ENCODE measurements at regions not wholly inside any gene's neighbourhood (a gene's known extent, or its start where the extent isn't known, plus 50 kb on each side); places are given as distances from the start of the nearest gene placed in this dataset.
A peak's percentile ranks its signal among the peaks of the same experiment; 100 is the strongest.
"Not testable (repeated sequence)": the region's sequence is repeated elsewhere in the genome, so short reads cannot be mapped to it uniquely, and the experiment has no call there.

DNA sequence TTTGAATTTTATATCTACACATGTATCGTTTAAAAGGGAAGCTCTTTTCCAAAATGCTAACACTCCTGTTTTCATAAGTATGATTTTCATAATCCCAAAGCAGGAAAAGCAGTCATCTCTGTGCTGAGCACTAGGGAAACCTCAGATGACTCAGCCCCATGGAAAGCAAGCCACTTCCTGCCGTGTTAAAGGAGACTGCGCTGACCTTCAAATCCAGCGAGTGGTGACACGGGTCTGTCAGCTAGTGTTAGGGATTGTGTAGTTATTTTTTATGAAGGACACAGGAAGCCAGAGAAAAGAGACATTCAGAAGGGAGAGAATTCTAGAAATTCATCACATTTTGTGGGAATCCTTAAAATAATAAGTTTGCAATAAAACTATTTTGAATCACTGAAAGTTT lies 57.0 kb upstream of the CD93 start:
- FAIRE-seq (peak; percentile 27), DNase-seq (ENCODE audit: insufficient read length, low spot score) (peak; percentile 74)
- no peak for TF ChIP-seq POLR2A (IDR thresholded peaks at IDR 0.05; ENCODE audit: low read depth, low read length)

DNA sequence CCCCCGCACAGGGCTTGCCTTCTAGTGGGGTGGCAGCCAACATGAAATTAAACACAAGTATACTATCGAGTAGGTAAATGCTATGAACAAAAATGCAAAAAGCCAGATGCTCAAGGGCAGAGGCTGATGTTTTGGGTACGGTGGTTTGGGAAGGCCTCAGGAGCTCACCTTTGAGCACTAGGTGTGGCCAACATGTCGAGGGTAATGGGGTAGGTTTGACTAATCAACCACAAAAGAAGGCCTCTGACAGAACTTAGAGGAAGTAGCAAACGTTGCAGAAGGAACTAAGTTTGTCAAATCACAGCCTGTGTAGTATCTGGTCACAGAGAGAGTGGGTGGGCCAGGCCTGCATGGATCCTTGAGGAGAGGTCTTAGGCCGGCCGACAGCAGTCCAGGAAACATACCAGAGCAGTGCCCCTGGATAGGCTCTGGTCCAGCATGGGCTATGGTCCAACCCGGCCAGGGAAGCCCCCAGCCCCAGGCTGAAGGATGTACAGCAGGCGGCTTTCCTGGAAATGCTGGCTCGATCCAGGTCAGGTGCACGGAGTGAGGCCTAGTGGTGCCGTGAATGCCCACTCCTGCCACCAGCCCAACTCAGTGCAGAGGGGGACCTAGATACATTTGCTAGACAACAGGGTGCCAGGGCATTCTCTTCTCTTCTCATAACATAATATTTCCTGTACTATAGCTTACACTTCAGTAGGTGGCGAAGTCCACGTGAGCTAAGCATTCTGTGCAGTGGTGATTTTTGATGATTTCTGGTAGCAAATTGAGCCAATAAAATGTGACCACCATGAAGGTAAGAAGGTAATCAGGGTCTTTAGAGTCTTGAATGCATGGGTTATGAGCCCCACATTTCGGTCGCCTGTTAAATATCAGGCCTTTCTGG lies 56.3 kb upstream of the CD93 start:
- DNase-seq (ENCODE audit: insufficient read length, low spot score): no peak
- FAIRE-seq: no peak
- TF ChIP-seq POLR2A (IDR thresholded peaks at IDR 0.05; ENCODE audit: low read depth, low read length): no peak

DNA sequence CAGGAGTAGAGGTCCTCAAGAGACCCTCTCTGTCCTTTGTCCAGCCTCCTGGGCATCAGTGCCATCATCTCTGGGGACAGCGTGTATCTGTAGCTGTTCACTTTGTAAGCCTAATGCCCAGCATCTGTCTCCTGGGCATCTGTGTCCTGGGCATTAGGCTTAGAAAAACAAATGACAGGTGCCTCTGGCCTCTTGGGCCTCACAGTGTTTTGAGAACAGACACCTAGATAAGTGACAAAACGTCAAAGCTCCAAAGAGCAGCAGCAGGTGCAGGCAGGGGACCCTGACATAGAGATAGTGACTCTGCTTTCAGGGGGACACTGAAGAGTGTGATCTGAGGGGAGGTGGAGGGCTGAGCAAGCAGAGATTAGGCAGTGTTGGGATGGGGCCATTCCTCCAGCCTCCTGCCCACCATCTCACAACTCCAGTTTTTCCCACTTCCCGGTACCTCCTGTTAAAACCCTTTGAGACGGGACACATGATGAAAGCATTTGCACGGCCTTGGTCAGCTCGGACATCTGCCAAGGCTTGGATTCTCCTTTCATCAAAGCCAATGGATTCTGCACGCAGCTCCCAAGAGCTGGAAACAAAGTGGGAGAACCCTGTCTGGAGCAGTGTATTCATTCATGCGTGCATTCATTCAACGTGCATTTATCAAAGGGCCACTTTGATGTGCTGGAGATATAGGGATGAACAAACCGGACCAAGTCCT lies 55.5 kb upstream of the CD93 start:
- DNase-seq (ENCODE audit: insufficient read length, low spot score) (no peak), FAIRE-seq (no peak)
- TF ChIP-seq POLR2A (IDR thresholded peaks at IDR 0.05; ENCODE audit: low read depth, low read length): no peak

DNA sequence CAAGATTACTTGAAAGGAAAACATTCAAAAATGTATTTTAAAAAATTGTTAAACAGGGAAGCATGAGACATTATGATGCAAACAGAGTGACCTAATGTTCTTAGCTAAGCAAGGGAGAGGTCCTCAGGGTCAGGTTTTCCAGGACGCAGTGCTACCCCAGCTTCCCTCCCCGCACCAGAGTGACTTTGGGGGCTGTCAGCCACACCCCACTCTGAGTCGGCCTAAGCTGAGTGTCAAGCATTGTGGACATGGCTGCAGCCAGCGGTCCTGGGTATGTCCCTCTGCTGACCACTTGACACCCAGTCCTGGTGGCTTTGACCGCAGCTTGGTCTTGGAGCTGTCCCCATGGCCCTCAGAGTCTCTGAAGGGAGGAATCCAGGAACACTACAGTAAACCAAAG lies 54.9 kb upstream of the CD93 start:
- DNase-seq (ENCODE audit: insufficient read length, low spot score): no peak
- FAIRE-seq: no peak
- no peak for TF ChIP-seq POLR2A (IDR thresholded peaks at IDR 0.05; ENCODE audit: low read depth, low read length)

DNA sequence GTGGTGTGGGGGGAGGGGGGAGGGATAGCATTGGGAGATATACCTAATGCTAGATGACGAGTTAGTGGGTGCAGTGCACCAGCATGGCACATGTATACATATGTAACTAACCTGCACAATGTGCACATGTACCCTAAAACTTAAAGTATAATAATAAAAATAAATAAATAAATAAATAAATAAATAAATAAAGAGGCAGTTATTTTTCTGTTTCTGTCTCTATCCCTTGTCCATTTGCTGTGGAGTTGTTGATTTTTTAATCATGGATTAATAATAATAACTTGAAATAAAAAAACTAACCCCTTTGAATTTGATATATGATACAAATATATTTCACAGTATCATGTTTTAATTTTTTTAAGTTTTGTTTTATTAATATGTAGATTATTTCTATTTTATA lies 53.9 kb upstream of the CD93 start:
- FAIRE-seq; DNase-seq (ENCODE audit: insufficient read length, low spot score): not testable (repeated sequence)

DNA sequence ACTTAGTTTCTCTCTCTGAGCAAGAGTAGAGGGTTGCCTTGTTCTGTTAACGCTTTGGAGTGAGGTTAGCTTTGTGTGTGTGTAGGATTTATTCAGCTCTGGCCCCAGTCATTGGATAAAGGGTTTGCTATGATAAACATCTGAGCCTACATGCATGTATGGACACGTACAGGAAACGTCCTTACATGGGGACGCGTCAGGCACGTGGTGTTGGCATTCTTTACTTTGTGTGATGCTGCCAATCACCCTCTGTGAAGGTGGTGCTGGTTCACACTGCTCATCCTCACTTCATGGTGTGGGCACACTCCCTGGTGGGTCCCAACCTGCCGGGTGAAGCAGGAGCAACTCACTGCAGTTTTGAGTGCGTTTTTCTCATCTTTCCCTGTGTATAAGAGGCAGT lies 53.4 kb upstream of the CD93 start:
- DNase-seq (ENCODE audit: insufficient read length, low spot score): no peak
- FAIRE-seq: no peak
- TF ChIP-seq POLR2A (IDR thresholded peaks at IDR 0.05; ENCODE audit: low read depth, low read length): no peak

DNA sequence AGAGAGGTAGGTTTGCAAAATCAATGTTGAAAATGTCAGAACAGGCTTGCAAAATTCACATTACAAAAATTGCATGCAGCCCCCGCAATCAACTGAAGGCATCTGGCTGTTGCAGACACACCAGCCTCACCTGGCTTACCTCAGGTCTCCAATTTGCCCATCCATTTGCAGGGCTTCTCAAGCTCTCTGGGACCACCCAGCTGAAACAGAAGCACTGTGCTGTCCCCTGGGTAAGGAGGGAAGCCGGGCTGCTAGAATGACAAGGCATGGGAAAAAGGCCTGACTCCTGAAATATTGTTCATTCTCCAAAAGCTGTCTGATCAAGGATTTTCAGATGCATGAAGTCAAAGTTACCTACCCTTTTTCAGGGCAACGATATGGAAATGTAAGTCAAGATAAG lies 52.6 kb upstream of the CD93 start:
- no peak for TF ChIP-seq POLR2A (IDR thresholded peaks at IDR 0.05; ENCODE audit: low read depth, low read length)
- DNase-seq (ENCODE audit: insufficient read length, low spot score) (no peak), FAIRE-seq (no peak)

DNA sequence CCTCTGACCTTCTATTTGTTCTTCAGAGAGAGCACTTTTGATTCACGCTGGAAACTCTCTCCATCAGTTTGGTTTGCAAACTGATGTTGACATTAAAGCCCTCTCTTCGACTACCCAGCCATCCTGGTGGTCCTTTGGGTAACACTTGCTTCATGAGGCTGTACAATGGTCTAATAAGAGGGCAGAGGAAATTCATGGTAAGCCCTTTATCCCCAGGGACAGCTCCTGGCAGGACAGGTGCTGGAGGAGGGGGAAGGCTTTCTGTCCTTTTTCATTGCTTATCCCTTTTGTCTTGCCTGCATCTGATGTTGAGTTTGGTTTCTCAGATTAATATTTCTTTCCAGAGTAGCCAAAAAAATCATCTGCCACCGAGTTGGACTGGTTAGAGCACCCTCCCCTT lies 52.1 kb upstream of the CD93 start:
- no peak for FAIRE-seq
- no peak for TF ChIP-seq POLR2A (IDR thresholded peaks at IDR 0.05; ENCODE audit: low read depth, low read length)
- no peak for DNase-seq (ENCODE audit: insufficient read length, low spot score)

DNA sequence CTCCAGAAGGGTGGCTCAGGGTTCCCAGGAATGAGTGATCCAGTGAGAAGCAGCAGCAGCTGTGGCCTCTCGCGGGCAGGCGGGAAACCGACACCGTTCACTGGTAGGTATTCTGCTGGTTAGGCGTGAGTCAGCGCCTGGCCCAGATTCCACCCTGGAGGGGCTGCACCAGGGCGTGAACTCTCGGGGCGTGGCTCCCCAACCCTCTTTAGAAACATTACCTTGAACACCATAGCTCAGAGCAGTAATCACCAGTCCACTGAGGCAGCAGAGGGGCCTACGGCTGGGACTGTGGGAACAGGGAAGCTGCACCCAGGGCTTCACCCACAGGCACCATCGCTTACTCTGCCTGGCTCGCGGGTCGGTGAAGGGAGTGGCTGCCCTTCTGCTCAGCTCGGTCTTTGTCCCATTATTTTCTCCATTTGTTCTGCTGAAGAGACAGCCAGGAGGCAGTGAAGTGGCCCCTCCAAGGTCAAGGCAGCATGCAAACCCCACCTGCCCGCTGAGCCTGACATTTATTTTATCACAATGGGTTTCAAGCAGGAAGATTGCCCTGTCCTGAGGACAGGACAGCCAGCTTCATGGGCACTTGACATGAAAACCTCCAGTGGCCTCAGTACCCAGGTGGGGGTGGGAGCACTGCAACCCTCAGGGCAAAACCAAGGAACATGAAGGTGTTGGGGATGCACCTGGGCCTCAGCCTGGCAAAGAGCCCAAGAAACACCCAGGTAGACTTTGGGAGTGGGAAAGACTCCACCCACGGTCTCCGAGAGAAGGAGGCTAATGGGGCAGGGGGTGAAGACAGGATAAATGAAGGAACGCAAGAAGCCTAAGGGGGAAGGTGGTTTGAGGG lies 51.0 kb upstream of the CD93 start:
- no peak for FAIRE-seq
- no peak for DNase-seq (ENCODE audit: insufficient read length, low spot score)
- no peak for TF ChIP-seq POLR2A (IDR thresholded peaks at IDR 0.05; ENCODE audit: low read depth, low read length)

DNA sequence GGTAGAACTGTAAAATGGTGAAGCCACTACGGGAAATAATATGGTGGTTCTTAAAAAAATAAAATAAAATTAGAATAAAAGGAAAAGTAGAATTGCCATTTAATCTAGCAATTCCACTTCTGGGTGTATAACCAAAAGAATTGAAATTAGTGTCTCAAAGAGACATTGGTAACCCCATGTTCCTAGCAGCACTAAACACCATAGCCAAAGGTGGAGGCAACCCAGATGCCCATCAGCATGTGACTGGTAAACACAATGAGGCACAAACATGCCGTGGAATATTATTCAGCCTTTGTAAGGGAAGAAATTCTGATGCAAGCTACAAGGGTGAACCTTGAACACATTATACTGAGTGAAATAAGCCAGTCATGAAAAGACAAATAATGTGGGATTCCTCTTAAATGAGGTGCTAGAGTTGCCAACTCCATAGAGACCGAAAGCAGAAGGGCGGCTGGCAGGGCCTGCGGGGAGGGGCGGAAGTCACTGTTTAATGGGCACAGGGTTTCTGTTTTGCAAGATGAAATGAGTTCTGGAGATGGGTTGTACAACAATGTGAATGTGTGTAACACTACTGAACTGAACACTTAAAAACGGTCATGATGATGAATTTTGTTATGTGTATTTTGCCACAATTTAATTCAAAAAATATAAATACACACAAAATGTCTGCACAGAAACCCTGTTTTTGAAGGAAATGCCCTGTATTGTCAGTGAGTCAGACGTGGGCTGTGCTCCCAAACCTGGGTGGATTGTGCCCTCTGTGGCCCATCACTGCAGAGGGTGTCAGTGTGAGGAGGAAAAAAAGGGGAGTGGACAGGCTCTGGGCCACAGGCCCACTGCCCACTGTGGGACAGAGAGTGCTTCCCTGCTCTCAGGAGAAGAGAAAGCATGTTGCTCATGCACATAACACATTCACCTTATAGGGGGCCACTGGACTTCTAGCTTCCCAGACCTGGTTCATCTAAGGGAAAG lies 49.6 kb upstream of the CD93 start:
- DNase-seq (ENCODE audit: insufficient read length, low spot score): no peak
- no peak for FAIRE-seq
- no peak for TF ChIP-seq POLR2A (IDR thresholded peaks at IDR 0.05; ENCODE audit: low read depth, low read length)
